ENCODE measurements at regions not wholly inside any gene's neighbourhood (a gene's known extent, or its start where the extent isn't known, plus 50 kb on each side); places are given as distances from the start of the nearest gene placed in this dataset.
"Not testable (repeated sequence)": the region's sequence is repeated elsewhere in the genome, so short reads cannot be mapped to it uniquely, and the experiment has no call there.

GRCh38 chr17:6928193-6928592 lies 67.7 kb upstream of the ALOX12 start:
- intact Hi-C loops (cut with micrococcal nuclease; ENCODE audit: unreplicated experiment): no loop called here
- POLR2A ChIA-PET (ENCODE audit: unreplicated experiment): no interaction called here
- Histone ChIP-seq H3K27ac (no peak overlapping the region), H3F3A (ENCODE audit: insufficient read depth, low read depth) (no peaks in the 10 kb centered on the region), H4K20me1 (ENCODE audit: insufficient read depth) (no peaks in the 10 kb centered on the region), H3K9me3 (ENCODE audit: insufficient read depth, low read depth) (0 out of 2 replicates have a peak, but pooled peaks cover 11% of the 10 kb centered on the region), H3K9me2 (ENCODE audit: insufficient read depth) (no peaks in the 10 kb centered on the region), H3K4me3 (no peak overlapping the region), H3K79me2 (ENCODE audit: low read depth) (no peaks in the 10 kb centered on the region), H3K4me2 (no peak overlapping the region), H3K27me3 (ENCODE audit: insufficient read depth, low read depth) (no peaks in the 10 kb centered on the region), H3K36me3 (ENCODE audit: low read depth) (no peaks in the 10 kb centered on the region), H2AFZ (no peak overlapping the region), H3K4me1 (replicated peaks; ENCODE audit: insufficient read depth) (peaks cover 13% of the 10 kb centered on the region)
- no peak for TF ChIP-seq EZH2 (IDR thresholded peaks at IDR 0.05; ENCODE audit: low read depth)
- no peak for TF ChIP-seq CTCF (conservative IDR thresholded peaks at IDR 0.05)
- no peak for DNase-seq
- BruUV-seq (replicated peaks): no TSS peak
- CTCF ChIA-PET: interaction anchor here (0.8 kb wide), 1 partner anchor 9 kb away, joined by 8 read pairs; no protein-coding TSS in a partner anchor

- no peak for DNase-seq
- TF ChIP-seq EZH2 (IDR thresholded peaks at IDR 0.05; ENCODE audit: low read depth): no peak
- no peak for TF ChIP-seq CTCF (conservative IDR thresholded peaks at IDR 0.05)
- H2AFZ ChIP-seq: no peak overlapping the region
- H3K79me2 ChIP-seq (ENCODE audit: low read depth): no peaks in the 10 kb centered on the region
- no peak overlapping the region for H3K4me3 ChIP-seq
- intact Hi-C loops (cut with micrococcal nuclease; ENCODE audit: unreplicated experiment): no loop called here
- peaks cover 8% of the 10 kb centered on the region for H3K4me1 ChIP-seq (replicated peaks; ENCODE audit: insufficient read depth)
- no TSS peak for BruUV-seq (replicated peaks)
- no peaks in the 10 kb centered on the region for H3K27me3 ChIP-seq (ENCODE audit: insufficient read depth, low read depth)
- POLR2A ChIA-PET (ENCODE audit: unreplicated experiment): interaction anchor here (0.5 kb wide), 1 partner anchor 1570 kb away, joined by 6 read pairs; no protein-coding TSS in a partner anchor
- H3K9me2 ChIP-seq (ENCODE audit: insufficient read depth): no peaks in the 10 kb centered on the region
- CTCF ChIA-PET: no interaction called here
- no peaks in the 10 kb centered on the region for H4K20me1 ChIP-seq (ENCODE audit: insufficient read depth)
- no peak overlapping the region for H3K4me2 ChIP-seq
- H3K9me3 ChIP-seq (ENCODE audit: insufficient read depth, low read depth): peaks cover 1% of the 10 kb centered on the region; the same call in 1 of the 2 replicates
- no peak overlapping the region for H3K27ac ChIP-seq
- no peaks in the 10 kb centered on the region for H3K36me3 ChIP-seq (ENCODE audit: low read depth)
- H3F3A ChIP-seq (ENCODE audit: insufficient read depth, low read depth): no peaks in the 10 kb centered on the region
Observed at GRCh38 chr17:6930749-6931148, 65.1 kb upstream of the ALOX12 start.

DNA sequence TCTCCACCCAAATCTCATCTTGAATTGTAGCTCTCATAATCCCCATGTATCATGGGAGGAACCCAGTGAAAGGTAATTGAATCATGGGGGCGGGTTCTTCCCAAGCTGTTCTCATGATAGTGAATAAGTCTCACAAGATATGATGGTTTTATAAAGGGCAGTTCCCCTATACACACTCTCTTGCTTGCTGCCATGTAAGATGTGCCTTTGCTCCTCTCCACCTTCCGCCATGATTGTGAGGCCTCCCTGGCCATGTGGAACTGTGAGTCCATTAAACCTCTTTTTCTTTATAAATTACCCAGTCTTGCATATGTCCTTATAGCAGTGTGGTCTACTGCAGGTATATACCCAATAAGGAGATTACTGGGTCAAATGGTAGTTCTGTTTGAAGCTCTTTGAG lies 61.3 kb upstream of the ALOX12 start:
- intact Hi-C loops (cut with micrococcal nuclease; ENCODE audit: unreplicated experiment): not testable (repeated sequence)

More for the DNA sequence above, 61.3 kb upstream of the ALOX12 start:
- BruUV-seq (replicated peaks); H3K27ac ChIP-seq; H4K20me1 ChIP-seq (ENCODE audit: insufficient read depth); H3K79me2 ChIP-seq (ENCODE audit: low read depth); H3K36me3 ChIP-seq (ENCODE audit: low read depth); H3K4me2 ChIP-seq; DNase-seq; POLR2A ChIA-PET (ENCODE audit: unreplicated experiment); H2AFZ ChIP-seq; H3K27me3 ChIP-seq (ENCODE audit: insufficient read depth, low read depth); H3K9me2 ChIP-seq (ENCODE audit: insufficient read depth); H3K9me3 ChIP-seq (ENCODE audit: insufficient read depth, low read depth); H3K4me3 ChIP-seq; H3K4me1 ChIP-seq (replicated peaks; ENCODE audit: insufficient read depth); CTCF ChIA-PET; H3F3A ChIP-seq (ENCODE audit: insufficient read depth, low read depth): not testable (repeated sequence)
